NB4 (cell line): ENCODE measurements at regions not wholly inside any gene's neighbourhood (a gene's known extent, or its start where the extent isn't known, plus 50 kb on each side); places are given as distances from the start of the nearest gene placed in this dataset.

Experiments used
- MYC ChIP-seq: IDR thresholded peaks from 2 replicates; pipeline ENCODE4 v1.6.1; 2011; ENCODE audit warnings: low read depth, low read length
- POLR2A ChIP-seq: IDR thresholded peaks from 2 replicates; pipeline ENCODE4 v1.6.1; 2011; ENCODE audit warnings: mild to moderate bottlenecking; ENCODE audit not compliant: insufficient read length; ENCODE audit errors: extremely low read depth
- TF ChIP-seq, protein P1 (sequence below): IDR thresholded peaks from one replicate; pipeline ENCODE4 v1.5.1; 2012; ENCODE audit warnings: low read depth, low read length

- TF ChIP-seq POLR2A = no peak
- TF ChIP-seq, protein P1, sequence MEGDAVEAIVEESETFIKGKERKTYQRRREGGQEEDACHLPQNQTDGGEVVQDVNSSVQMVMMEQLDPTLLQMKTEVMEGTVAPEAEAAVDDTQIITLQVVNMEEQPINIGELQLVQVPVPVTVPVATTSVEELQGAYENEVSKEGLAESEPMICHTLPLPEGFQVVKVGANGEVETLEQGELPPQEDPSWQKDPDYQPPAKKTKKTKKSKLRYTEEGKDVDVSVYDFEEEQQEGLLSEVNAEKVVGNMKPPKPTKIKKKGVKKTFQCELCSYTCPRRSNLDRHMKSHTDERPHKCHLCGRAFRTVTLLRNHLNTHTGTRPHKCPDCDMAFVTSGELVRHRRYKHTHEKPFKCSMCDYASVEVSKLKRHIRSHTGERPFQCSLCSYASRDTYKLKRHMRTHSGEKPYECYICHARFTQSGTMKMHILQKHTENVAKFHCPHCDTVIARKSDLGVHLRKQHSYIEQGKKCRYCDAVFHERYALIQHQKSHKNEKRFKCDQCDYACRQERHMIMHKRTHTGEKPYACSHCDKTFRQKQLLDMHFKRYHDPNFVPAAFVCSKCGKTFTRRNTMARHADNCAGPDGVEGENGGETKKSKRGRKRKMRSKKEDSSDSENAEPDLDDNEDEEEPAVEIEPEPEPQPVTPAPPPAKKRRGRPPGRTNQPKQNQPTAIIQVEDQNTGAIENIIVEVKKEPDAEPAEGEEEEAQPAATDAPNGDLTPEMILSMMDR = no peak
- no peak for TF ChIP-seq MYC
Measured at GRCh38 chr2:136049991-136050920, 64.8 kb upstream of the DARS1 start.
